HepG2 (cell line): ENCODE measurements at regions not wholly inside any gene's neighbourhood (a gene's known extent, or its start where the extent isn't known, plus 50 kb on each side); places are given as distances from the start of the nearest gene placed in this dataset.

Experiments
- CHCHD3 ChIP-seq: sonication (generic); formaldehyde crosslinking; IDR thresholded peaks from 2 replicates; pipeline ENCODE4 v1.8.0; 2022; ENCODE audit warnings: mild to moderate bottlenecking, missing genetic modification reagents, moderate library complexity
- DNMT3B ChIP-seq: conservative IDR thresholded peaks from 2 replicates; pipeline ENCODE4 v1.6.1; 2016; ENCODE audit warnings: missing biosample characterization, control low read depth
- HIVEP1 ChIP-seq: sonication (generic); formaldehyde crosslinking; IDR thresholded peaks from 2 replicates; pipeline ENCODE4 v1.4.0; 2020; ENCODE audit warnings: mild to moderate bottlenecking, missing genetic modification reagents
- HNRNPUL1 ChIP-seq: fragments of 200-400 bp; formaldehyde crosslinking; IDR thresholded peaks from 2 replicates; pipeline ENCODE4 v1.6.1; 2017; ENCODE audit warnings: low read depth, mild to moderate bottlenecking, low read length, moderate library complexity
- IKZF5 ChIP-seq: IDR thresholded peaks from 2 replicates; pipeline ENCODE4 v1.6.1; 2018; ENCODE audit warnings: missing genetic modification reagents, mild to moderate bottlenecking, missing compliant biosample characterization
- KDM6A ChIP-seq: IDR thresholded peaks from 2 replicates; pipeline ENCODE4 v1.6.1; 2016; ENCODE audit warnings: low read depth
- MAF1 ChIP-seq: sonication (generic); formaldehyde crosslinking; IDR thresholded peaks from 2 replicates; pipeline ENCODE4 v1.5.0; 2020; ENCODE audit warnings: missing genetic modification reagents, borderline replicate concordance
- MAFG ChIP-seq: sonication (generic); formaldehyde crosslinking; IDR thresholded peaks from 2 replicates; pipeline ENCODE4 v1.5.1; 2020; ENCODE audit warnings: mild to moderate bottlenecking, missing genetic modification reagents
- MED8 ChIP-seq: sonication (generic); formaldehyde crosslinking; IDR thresholded peaks from 2 replicates; pipeline ENCODE4 v1.8.1; 2023; ENCODE audit warnings: mild to moderate bottlenecking, missing genetic modification reagents; ENCODE audit not compliant: insufficient replicate concordance
- NFAT5 ChIP-seq: sonication (generic); formaldehyde crosslinking; IDR thresholded peaks from 2 replicates; pipeline ENCODE4 v1.4.0; 2020; ENCODE audit warnings: missing genetic modification reagents
- RAD51 ChIP-seq: fragments of 450-650 bp; IDR thresholded peaks from 2 replicates; pipeline ENCODE4 v1.6.1; 2016; ENCODE audit warnings: borderline replicate concordance
- RXRB ChIP-seq: IDR thresholded peaks from 2 replicates; pipeline ENCODE4 v1.6.1; 2016; ENCODE audit warnings: borderline replicate concordance, missing genetic modification reagents, missing compliant biosample characterization
- SATB2 ChIP-seq: sonication (generic); formaldehyde crosslinking; IDR thresholded peaks from 2 replicates; pipeline ENCODE4 v1.5.0; 2020; ENCODE audit warnings: missing genetic modification reagents
- ZNF138 ChIP-seq: sonication (generic); formaldehyde crosslinking; IDR thresholded peaks from 2 replicates; pipeline ENCODE4 v1.5.0; 2020; ENCODE audit warnings: mild to moderate bottlenecking, low read depth, missing genetic modification reagents
- ZNF33A ChIP-seq: sonication (generic); formaldehyde crosslinking; IDR thresholded peaks from 2 replicates; pipeline ENCODE4 v1.5.1; 2020; ENCODE audit warnings: missing genetic modification reagents, mild to moderate bottlenecking, moderate library complexity, borderline replicate concordance
- ZNF362 ChIP-seq: sonication (generic); formaldehyde crosslinking; IDR thresholded peaks from 2 replicates; pipeline ENCODE4 v1.4.0; 2020; ENCODE audit warnings: missing genetic modification reagents, mild to moderate bottlenecking, borderline replicate concordance
- ZNF512 ChIP-seq: sonication (generic); formaldehyde crosslinking; IDR thresholded peaks from 2 replicates; pipeline ENCODE4 v1.4.0; 2020; ENCODE audit warnings: mild to moderate bottlenecking, missing genetic modification reagents
- ZNF691 ChIP-seq: sonication (generic); formaldehyde crosslinking; IDR thresholded peaks from 2 replicates; pipeline ENCODE4 v1.4.0; 2020; ENCODE audit warnings: missing genetic modification reagents, low read depth, mild to moderate bottlenecking, borderline replicate concordance
- ZNF720 ChIP-seq: sonication (generic); formaldehyde crosslinking; IDR thresholded peaks from 2 replicates; pipeline ENCODE4 v1.4.0; 2020; ENCODE audit warnings: missing genetic modification reagents

- TF ChIP-seq ZNF691 (CRISPR knock-in tag) (0 out of 2 replicates have a peak, but pooled peaks have one; percentile 23), IKZF5 (CRISPR knock-in tag) (peak; percentile 58; the same call in 1 of the 2 replicates), ZNF362 (CRISPR knock-in tag) (no peak), RXRB (CRISPR knock-in tag) (peak; percentile 14; the same call in 1 of the 2 replicates), MED8 (CRISPR knock-in tag) (no peak), ZNF720 (no peak), NFAT5 (no peak), RAD51 (no peak), DNMT3B (CRISPR knock-in tag) (no peak), ZNF512 (CRISPR knock-in tag) (no peak), MAFG (CRISPR knock-in tag) (no peak), SATB2 (CRISPR knock-in tag) (no peak), KDM6A (CRISPR knock-in tag) (no peak), ZNF33A (no peak), ZNF138 (CRISPR knock-in tag) (no peak), HNRNPUL1 (no peak), MAF1 (CRISPR knock-in tag) (no peak), HIVEP1 (CRISPR knock-in tag) (no peak; the same call in 1 of the 2 replicates), CHCHD3 (CRISPR knock-in tag) (0 out of 2 replicates have a peak, but pooled peaks have one; percentile 32)
Measured at GRCh38 chr20:59515013-59515905, 89.1 kb upstream of the PHACTR3 start (continued).
